Lower leg skin (tissue), 3 donors: ENCODE measurements at regions not wholly inside any gene's neighbourhood (a gene's known extent, or its start where the extent isn't known, plus 50 kb on each side); places are given as distances from the start of the nearest gene placed in this dataset.

Source experiments
- POLR2A ChIP-seq, 2 donors: fragments of 450-650 bp; IDR thresholded peaks; one replicate each; pipeline ENCODE4 v1.6.1; 2016 to 2017; ENCODE audit warnings: antibody characterized with exemption in 2 of 2, mild to moderate bottlenecking in 1 of 2, moderate library complexity in 1 of 2
- TF ChIP-seq, protein P1 (sequence below), 3 donors: fragments of 450-650 bp; IDR thresholded peaks; one replicate each; pipeline ENCODE4 v1.5.1; 2016; ENCODE audit warnings: antibody characterized with exemption in 3 of 3, mild to moderate bottlenecking in 3 of 3, moderate library complexity in 2 of 3

DNA sequence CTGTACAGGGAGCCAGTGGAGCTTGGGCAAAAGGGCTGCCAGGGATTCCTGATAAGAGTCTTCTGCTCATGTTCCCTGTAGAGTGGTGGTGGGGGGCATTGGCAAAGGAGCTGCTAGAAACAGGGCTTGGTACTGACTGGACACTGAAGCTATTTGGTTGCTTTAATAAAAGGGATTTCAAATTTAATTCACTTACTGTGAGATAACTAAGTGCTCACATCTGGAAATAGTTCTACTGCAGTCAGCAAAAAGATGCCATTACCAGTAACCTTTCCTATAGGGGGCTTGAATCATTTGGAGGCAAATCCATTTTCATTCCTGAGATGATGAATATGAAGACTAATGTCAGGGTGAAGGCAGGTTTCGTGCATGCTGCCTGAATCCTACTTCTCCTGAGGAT lies 94.3 kb upstream of the DOCK10 start:
- TF ChIP-seq, protein P1, sequence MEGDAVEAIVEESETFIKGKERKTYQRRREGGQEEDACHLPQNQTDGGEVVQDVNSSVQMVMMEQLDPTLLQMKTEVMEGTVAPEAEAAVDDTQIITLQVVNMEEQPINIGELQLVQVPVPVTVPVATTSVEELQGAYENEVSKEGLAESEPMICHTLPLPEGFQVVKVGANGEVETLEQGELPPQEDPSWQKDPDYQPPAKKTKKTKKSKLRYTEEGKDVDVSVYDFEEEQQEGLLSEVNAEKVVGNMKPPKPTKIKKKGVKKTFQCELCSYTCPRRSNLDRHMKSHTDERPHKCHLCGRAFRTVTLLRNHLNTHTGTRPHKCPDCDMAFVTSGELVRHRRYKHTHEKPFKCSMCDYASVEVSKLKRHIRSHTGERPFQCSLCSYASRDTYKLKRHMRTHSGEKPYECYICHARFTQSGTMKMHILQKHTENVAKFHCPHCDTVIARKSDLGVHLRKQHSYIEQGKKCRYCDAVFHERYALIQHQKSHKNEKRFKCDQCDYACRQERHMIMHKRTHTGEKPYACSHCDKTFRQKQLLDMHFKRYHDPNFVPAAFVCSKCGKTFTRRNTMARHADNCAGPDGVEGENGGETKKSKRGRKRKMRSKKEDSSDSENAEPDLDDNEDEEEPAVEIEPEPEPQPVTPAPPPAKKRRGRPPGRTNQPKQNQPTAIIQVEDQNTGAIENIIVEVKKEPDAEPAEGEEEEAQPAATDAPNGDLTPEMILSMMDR (IDR thresholded peaks at IDR 0.05) = no peak
- no peak for TF ChIP-seq POLR2A (IDR thresholded peaks at IDR 0.05)
